CD4-positive, alpha-beta T cell (primary cell): ENCODE measurements at regions not wholly inside any gene's neighbourhood (a gene's known extent, or its start where the extent isn't known, plus 50 kb on each side); places are given as distances from the start of the nearest gene placed in this dataset.

Source experiments
- ATAC-seq: fragments of 200-7000 bp; cut with Tn5 transposase; one replicate; pipeline ENCODE4 v1.10.0; 2022; ENCODE audit warnings: mild to moderate bottlenecking; ENCODE audit not compliant: poor library complexity
- CTCF ChIA-PET: fragments of 350-600 bp; sonication (Branson Sonifier 250); formaldehyde crosslinking; loops from one replicate; lab custom pipeline; 2021; ENCODE audit warnings: antibody characterized with exemption, inconsistent platforms; lab: Charles Lee
- POLR2A ChIA-PET: fragments of 350-600 bp; sonication (Branson Sonifier 250); formaldehyde crosslinking; loops from one replicate; lab custom pipeline; 2021; ENCODE audit warnings: antibody characterized with exemption, inconsistent platforms; lab: Charles Lee
- DNase-seq, 14 experiments: peaks; one replicate each; pipeline ENCODE4 v3.0.0-alpha.2; 2013 to 2020; ENCODE audit warnings: mixed read lengths in 2 of 14
- H3K27ac ChIP-seq, 2 donors: one replicate each; pipeline versions ENCODE4 v1.5.1 to v1.7.0; 2013; ENCODE audit warnings: low read length in 2 of 2, low read depth in 1 of 2, mild to moderate bottlenecking in 1 of 2
- H3K27me3 ChIP-seq, 2 experiments: 1 replicate in 1 of 2; 2 replicates in 1 of 2; pipeline versions ENCODE4 v1.6.1 to v1.7.0; 2013; ENCODE audit warnings: low read length in 2 of 2, control low read depth in 1 of 2, mild to moderate bottlenecking in 1 of 2, moderate library complexity in 1 of 2; ENCODE audit not compliant: insufficient read depth in 2 of 2, control insufficient read depth in 1 of 2
- H3K36me3 ChIP-seq: one replicate; pipeline ENCODE4 v1.6.1; 2013; ENCODE audit warnings: low read length, control low read depth; ENCODE audit not compliant: insufficient read depth
- H3K4me1 ChIP-seq: one replicate; pipeline ENCODE4 v1.6.1; 2013; ENCODE audit warnings: low read length, control low read depth; ENCODE audit not compliant: insufficient read depth
- H3K4me3 ChIP-seq: one replicate; pipeline ENCODE4 v1.5.1; 2013; ENCODE audit warnings: mild to moderate bottlenecking, low read length, moderate library complexity
- H3K9me3 ChIP-seq, 2 experiments: 1 replicate in 1 of 2; 2 replicates in 1 of 2; pipeline versions ENCODE4 v1.6.1 to v1.7.0; 2013; ENCODE audit warnings: low read length in 2 of 2, mild to moderate bottlenecking in 2 of 2, control low read depth in 1 of 2, moderate library complexity in 1 of 2; ENCODE audit not compliant: control insufficient read depth in 1 of 2, insufficient read depth in 1 of 2
- H3K27ac Mint-ChIP-seq: one replicate; pipeline ENCODE4 v1.8.0; 2020; ENCODE audit warnings: mixed read lengths
- H3K27me3 Mint-ChIP-seq: one replicate; pipeline ENCODE4 v1.8.0; 2021; ENCODE audit warnings: mixed read lengths
- H3K36me3 Mint-ChIP-seq: one replicate; pipeline ENCODE4 v1.8.0; 2021; ENCODE audit warnings: low read depth, mixed read lengths
- H3K4me1 Mint-ChIP-seq: one replicate; pipeline ENCODE4 v1.8.0; 2021; ENCODE audit warnings: low read depth, mixed read lengths
- H3K4me3 Mint-ChIP-seq: one replicate; pipeline ENCODE4 v1.8.0; 2020; ENCODE audit warnings: mild to moderate bottlenecking, mixed read lengths
- H3K9me3 Mint-ChIP-seq: one replicate; pipeline ENCODE4 v1.8.0; 2020; ENCODE audit warnings: mixed read lengths
- CTCF ChIP-seq: fragments of 200-600 bp; IDR thresholded peaks from one replicate; pipeline ENCODE4 v1.8.0; 2022; ENCODE audit warnings: antibody characterized with exemption, mild to moderate bottlenecking
- intact Hi-C, 2 experiments: fragments of 100-400 bp; cut with DNase I in 1 of 2; cut with micrococcal nuclease in 1 of 2; formaldehyde crosslinking; loops; one replicate each; pipeline versions ENCODE4 v1.15.1 to v1.9.0; 2023 to 2025; cut with DNase I, micrococcal nuclease

DNA sequence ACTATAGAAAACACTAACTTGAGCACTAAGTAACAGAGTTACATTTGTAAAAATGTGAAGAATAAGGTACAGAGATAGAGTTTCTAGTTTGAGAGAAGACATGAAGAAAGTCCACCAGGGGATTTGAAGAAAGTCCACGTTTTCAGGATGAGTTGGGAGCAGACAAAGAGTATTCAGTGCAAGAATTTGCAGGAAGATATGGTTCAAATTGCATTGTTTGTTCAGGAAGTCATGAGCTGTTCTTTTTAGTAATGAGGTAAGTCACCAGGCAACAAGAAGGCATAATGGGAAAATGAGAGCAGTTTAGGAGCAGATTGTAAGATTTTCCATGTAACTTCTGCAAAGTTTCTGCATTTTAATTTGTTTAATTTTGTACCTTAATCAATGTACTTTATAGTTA lies 618.0 kb downstream of the DACH1 start:
- intact Hi-C loops = no loop called here
- no peaks in the 10 kb centered on the region for H3K36me3 Mint-ChIP-seq
- Histone ChIP-seq H3K27ac (no peak overlapping the region), H3K4me3 (no peak overlapping the region), H3K27me3 (no peaks in the 10 kb centered on the region), H3K9me3 (peaks cover 0 to 2% of the 10 kb centered on the region in 2 experiments), H3K36me3 (no peaks in the 10 kb centered on the region), H3K4me1 (no peaks in the 10 kb centered on the region)
- ATAC-seq = no peak
- H3K4me3 Mint-ChIP-seq = no peak overlapping the region
- no peak overlapping the region for H3K27ac Mint-ChIP-seq
- no peaks in the 10 kb centered on the region for H3K9me3 Mint-ChIP-seq
- POLR2A ChIA-PET = no interaction called here
- no peak for DNase-seq
- H3K27me3 Mint-ChIP-seq = no peaks in the 10 kb centered on the region
- CTCF ChIA-PET = no interaction called here
- no peak for TF ChIP-seq CTCF
- no peaks in the 10 kb centered on the region for H3K4me1 Mint-ChIP-seq

DNA sequence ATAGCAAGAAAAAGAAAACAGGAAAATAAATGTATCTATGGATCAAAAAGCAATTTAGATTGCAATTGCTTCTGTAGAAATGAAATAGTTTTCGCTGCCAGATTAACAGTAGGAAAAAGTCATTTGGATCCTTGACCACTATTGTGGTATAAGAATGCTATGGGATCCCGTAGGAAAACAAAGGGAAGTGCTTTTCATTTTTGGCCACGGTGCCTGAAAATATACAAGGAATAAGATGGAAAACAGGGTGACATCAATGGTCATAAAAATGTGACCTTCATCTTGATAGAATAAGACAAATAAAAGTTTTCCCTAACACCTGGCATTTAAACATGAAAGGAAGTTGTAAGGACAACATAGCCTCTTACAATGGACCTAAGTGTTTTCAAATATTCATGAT lies 622.8 kb downstream of the DACH1 start:
- CTCF ChIA-PET = no interaction called here
- Mint-ChIP-seq H3K4me3 (no peak overlapping the region), H3K9me3 (no peaks in the 10 kb centered on the region), H3K36me3 (no peaks in the 10 kb centered on the region), H3K4me1 (no peaks in the 10 kb centered on the region), H3K27me3 (no peaks in the 10 kb centered on the region), H3K27ac (no peak overlapping the region)
- no peaks in the 10 kb centered on the region for H3K4me1 ChIP-seq
- POLR2A ChIA-PET = no interaction called here
- no peaks in the 10 kb centered on the region for H3K36me3 ChIP-seq
- DNase-seq = no peak
- H3K9me3 ChIP-seq = peaks cover 0 to 2% of the 10 kb centered on the region in 2 experiments
- H3K4me3 ChIP-seq = no peak overlapping the region
- no peaks in the 10 kb centered on the region for H3K27me3 ChIP-seq
- no peak for TF ChIP-seq CTCF
- intact Hi-C loops = loop anchor here in 1 of 2 experiments (5.0 kb wide), 1 partner anchor 633 kb away; no protein-coding TSS in a partner anchor
- no peak overlapping the region for H3K27ac ChIP-seq
- no peak for ATAC-seq

- Histone ChIP-seq H3K27me3 (no peaks in the 10 kb centered on the region), H3K4me1 (no peaks in the 10 kb centered on the region), H3K4me3 (no peak overlapping the region), H3K9me3 (peaks cover 0 to 4% of the 10 kb centered on the region in 2 experiments), H3K27ac (no peak overlapping the region), H3K36me3 (no peaks in the 10 kb centered on the region)
- ATAC-seq (no peak), DNase-seq (no peak)
- Mint-ChIP-seq H3K36me3 (no peaks in the 10 kb centered on the region), H3K9me3 (no peaks in the 10 kb centered on the region), H3K4me3 (no peak overlapping the region), H3K4me1 (no peaks in the 10 kb centered on the region), H3K27me3 (no peaks in the 10 kb centered on the region), H3K27ac (no peak overlapping the region)
- intact Hi-C loops = loop anchor here in 1 of 2 experiments (5.0 kb wide), 1 partner anchor 635 kb away; no protein-coding TSS in a partner anchor
- POLR2A ChIA-PET = no interaction called here
- TF ChIP-seq CTCF = no peak
- CTCF ChIA-PET = interaction anchor here (0.6 kb wide), 1 partner anchor 126 kb away, joined by 5 read pairs; no protein-coding TSS in a partner anchor
Measured at GRCh38 chr13:71242201-71242600, 624.8 kb downstream of the DACH1 start.
